GM13976 (cell line): ENCODE measurements at regions not wholly inside any gene's neighbourhood (a gene's known extent, or its start where the extent isn't known, plus 50 kb on each side); places are given as distances from the start of the nearest gene placed in this dataset.

ENCODE experiments used
- DNase-seq: peaks from one replicate; pipeline ENCODE4 v3.0.0; 2012; ENCODE audit warnings: low spot score
- in situ Hi-C: fragments of 300-500 bp; cut with MboI; formaldehyde crosslinking; loops from one replicate; pipeline ENCODE4 v1.12.0; 2022; ENCODE audit warnings: low sequenced_read_pairs, mixed read lengths, inconsistent platforms; ENCODE audit not compliant: unreplicated experiment
- TF ChIP-seq, protein P1 (sequence below): IDR thresholded peaks from 2 replicates; pipeline ENCODE4 v1.5.1; 2012; ENCODE audit warnings: borderline replicate concordance, mild to moderate bottlenecking; ENCODE audit not compliant: insufficient read depth; ENCODE audit errors: extremely low read depth, missing control alignments, control extremely low read depth

DNA sequence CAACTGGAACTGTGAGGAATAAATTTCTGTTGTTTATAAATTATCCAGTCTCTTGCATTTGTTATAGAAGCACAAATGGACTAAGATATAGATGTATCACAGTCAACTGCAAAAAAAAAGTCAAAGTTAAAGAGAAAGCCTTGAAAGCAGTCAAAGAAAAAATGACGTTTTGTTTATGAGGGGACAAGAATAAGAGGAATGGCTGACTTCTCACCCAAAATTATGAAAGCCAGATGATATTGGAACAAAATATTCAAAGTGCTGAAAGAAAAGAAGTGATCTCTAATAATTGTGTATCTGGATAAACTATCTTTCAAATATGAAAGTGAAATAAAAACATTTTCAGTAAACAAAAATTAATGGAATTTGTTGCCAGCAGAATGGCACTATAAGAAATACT, 171.8 kb upstream of the IGF1R start:
- TF ChIP-seq, protein P1, sequence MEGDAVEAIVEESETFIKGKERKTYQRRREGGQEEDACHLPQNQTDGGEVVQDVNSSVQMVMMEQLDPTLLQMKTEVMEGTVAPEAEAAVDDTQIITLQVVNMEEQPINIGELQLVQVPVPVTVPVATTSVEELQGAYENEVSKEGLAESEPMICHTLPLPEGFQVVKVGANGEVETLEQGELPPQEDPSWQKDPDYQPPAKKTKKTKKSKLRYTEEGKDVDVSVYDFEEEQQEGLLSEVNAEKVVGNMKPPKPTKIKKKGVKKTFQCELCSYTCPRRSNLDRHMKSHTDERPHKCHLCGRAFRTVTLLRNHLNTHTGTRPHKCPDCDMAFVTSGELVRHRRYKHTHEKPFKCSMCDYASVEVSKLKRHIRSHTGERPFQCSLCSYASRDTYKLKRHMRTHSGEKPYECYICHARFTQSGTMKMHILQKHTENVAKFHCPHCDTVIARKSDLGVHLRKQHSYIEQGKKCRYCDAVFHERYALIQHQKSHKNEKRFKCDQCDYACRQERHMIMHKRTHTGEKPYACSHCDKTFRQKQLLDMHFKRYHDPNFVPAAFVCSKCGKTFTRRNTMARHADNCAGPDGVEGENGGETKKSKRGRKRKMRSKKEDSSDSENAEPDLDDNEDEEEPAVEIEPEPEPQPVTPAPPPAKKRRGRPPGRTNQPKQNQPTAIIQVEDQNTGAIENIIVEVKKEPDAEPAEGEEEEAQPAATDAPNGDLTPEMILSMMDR, result no peak
- in situ Hi-C loops, result no loop called here
- no peak for DNase-seq

DNA sequence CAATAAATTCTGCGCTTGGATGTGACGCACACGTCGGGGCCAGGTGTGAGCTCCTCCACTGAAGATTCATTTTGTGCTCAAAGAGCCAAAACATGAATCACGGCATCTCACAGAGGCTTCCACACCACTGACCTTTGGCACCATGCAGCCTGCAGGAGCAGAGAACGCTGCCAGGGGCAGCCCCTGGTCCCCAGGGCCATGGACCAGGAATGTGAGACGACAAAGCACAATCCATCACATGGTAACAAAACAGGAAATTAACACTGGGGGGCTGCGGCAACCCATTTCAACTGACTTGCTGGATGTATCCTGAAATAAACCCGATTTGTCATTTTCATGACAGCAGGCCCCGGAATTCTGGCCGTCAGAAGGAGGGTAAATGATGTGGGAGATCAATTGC, 167.5 kb upstream of the IGF1R start:
- DNase-seq, result no peak
- in situ Hi-C loops, result no loop called here
- TF ChIP-seq, protein P1, result no peak

DNA sequence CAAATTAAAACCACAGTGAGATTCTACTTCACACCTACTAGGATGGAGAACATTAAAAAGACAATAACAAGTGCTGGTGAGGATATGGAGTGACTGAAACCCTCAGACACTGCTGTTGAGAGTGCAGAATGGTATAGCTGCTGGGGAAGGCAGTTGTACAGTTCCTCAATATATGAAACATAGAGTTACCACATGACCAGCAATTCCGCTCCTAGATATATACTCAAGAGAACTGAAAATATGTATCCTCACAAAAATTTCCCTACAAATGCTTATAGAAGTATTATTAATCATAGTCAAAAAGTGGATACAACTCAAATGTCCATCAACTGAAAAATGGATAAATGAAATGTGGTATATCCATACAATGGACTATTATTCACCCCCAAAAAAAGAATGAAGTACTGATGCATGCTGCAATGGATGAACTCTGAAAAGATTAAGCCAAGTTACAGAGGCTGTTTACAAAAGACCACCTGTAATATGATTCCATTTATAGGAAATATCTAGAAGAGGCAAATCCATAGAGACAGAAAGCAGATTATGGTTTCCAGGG, 164.7 kb upstream of the IGF1R start:
- no peak for DNase-seq
- in situ Hi-C loops, result no loop called here
- TF ChIP-seq, protein P1, result no peak

DNA sequence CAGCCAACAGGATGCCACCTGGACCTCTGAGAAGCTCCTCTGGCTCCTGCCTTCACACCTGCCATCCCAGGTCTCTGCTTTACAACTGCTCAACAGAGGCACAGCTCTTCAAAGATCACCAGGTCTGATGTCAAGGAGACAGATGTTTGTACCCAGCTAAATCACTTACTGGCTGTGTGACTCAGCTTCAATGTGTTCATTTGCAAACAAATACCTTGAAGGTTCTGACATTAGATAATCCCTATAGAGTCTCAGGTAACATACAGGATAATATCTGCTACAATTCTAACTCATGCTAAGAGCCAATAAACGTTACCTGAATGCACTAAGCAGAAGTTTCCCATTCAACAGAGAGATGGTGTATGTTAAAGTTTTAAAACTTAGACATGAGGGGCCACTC, 163.4 kb upstream of the IGF1R start:
- in situ Hi-C loops, result no loop called here
- DNase-seq, result no peak
- TF ChIP-seq, protein P1, result no peak

DNA sequence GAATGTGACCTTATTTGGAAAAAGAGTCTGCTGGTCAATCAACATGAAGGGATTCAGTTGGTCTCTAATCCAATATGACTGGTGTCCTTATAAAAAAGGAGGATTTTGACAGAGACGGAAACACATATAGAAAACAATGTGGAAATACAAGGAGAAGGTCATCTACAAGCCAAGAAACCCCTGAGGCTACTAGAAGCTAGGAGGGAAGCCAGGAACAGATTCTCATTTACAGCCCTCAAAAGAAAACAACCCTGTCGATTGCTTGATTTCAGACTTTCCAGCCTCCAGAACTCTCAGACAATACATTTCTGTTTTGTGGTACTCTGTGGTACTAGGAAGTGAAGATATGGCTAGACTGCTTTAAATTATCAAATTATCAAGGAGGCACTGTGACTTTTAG, 162.9 kb upstream of the IGF1R start:
- DNase-seq, result no peak
- in situ Hi-C loops, result no loop called here
- TF ChIP-seq, protein P1, result no peak

DNA sequence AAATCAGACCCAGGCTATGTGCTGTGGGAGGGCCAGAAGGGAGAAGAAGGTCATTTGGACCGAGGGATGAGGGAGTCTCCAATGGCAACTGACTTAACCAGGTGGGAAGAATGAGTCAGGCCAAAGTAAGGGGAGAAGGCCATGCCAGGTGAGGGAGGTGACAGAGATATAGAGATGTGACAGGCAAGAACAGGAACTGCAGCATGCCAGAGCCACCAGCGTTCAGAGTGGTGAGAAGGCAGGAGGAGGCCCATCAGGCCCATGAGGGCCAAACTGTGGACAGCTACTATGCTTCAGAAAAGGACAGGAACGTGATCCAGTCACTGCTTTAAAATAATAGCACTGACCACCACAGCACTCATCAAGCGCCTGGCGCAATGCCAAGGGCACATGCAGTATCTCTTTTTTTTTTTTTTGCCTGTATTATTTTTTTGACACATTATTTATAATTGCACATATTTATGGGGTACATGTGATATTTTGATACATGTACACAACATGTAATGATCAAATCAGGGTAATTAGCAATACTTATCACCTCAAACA, 154.3 kb upstream of the IGF1R start:
- TF ChIP-seq, protein P1, result no peak
- DNase-seq, result no peak
- in situ Hi-C loops, result no loop called here
